Uterus (tissue), 2 donors: ENCODE measurements at regions not wholly inside any gene's neighbourhood (a gene's known extent, or its start where the extent isn't known, plus 50 kb on each side); places are given as distances from the start of the nearest gene placed in this dataset.

Experiments used
- POLR2A ChIP-seq, 2 donors: fragments of 450-650 bp; IDR thresholded peaks; one replicate each; pipeline ENCODE4 v1.6.1; 2016; ENCODE audit warnings: antibody characterized with exemption in 2 of 2, mild to moderate bottlenecking in 1 of 2, moderate library complexity in 1 of 2
- TF ChIP-seq, protein P1 (sequence below), 4 experiments: fragments of 200-600 bp in 2 of 4; fragments of 450-650 bp in 2 of 4; sonication (generic) in 2 of 4; IDR thresholded peaks; one replicate each; pipeline ENCODE4 v1.5.1; 2016 to 2019; ENCODE audit warnings: antibody characterized with exemption in 4 of 4, mild to moderate bottlenecking in 2 of 4, moderate library complexity in 1 of 4

DNA sequence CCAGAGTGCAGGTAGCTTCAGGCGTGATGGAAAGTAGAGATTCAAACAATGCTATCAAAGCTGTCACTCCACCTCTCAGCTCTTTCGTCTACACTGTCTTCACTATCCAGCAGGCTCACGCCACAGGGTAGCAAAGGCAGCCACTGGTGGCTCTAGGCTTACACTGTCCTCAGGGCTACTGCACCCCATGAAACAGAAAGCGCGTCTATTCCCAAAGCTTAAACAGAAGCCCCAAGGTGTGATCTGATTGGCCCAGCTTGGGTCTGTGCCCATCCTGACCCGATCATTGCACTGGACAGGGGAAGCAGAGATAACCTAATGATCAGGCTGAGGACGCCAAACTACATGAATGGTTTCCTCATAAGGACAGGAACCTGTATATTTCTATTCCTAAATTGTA is 100.1 kb downstream of the PDCL3 start:
- TF ChIP-seq, protein P1, sequence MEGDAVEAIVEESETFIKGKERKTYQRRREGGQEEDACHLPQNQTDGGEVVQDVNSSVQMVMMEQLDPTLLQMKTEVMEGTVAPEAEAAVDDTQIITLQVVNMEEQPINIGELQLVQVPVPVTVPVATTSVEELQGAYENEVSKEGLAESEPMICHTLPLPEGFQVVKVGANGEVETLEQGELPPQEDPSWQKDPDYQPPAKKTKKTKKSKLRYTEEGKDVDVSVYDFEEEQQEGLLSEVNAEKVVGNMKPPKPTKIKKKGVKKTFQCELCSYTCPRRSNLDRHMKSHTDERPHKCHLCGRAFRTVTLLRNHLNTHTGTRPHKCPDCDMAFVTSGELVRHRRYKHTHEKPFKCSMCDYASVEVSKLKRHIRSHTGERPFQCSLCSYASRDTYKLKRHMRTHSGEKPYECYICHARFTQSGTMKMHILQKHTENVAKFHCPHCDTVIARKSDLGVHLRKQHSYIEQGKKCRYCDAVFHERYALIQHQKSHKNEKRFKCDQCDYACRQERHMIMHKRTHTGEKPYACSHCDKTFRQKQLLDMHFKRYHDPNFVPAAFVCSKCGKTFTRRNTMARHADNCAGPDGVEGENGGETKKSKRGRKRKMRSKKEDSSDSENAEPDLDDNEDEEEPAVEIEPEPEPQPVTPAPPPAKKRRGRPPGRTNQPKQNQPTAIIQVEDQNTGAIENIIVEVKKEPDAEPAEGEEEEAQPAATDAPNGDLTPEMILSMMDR (IDR thresholded peaks at IDR 0.05) = no peak
- TF ChIP-seq POLR2A (IDR thresholded peaks at IDR 0.05) = no peak
